CD4-positive, CD25-positive, alpha-beta regulatory T cell (primary cell): ENCODE measurements at regions not wholly inside any gene's neighbourhood (a gene's known extent, or its start where the extent isn't known, plus 50 kb on each side); places are given as distances from the start of the nearest gene placed in this dataset.

Experiments
- ATAC-seq, 2 donors: fragments of 150-1000 bp; cut with Tn5 transposase; one replicate each; pipeline ENCODE4 v1.10.0; 2021; ENCODE audit warnings: low read depth in 2 of 2, moderate number of reproducible peaks in 2 of 2, moderate library complexity in 1 of 2
- DNase-seq, 3 donors: peaks; one replicate each; pipeline versions ENCODE4 v3.0.0 to v3.0.0-alpha.2; 2012 to 2022; ENCODE audit warnings: mixed read lengths in 1 of 3
- H3K27ac ChIP-seq: one replicate; pipeline ENCODE4 v1.7.0; 2013; ENCODE audit warnings: mild to moderate bottlenecking, low read length; ENCODE audit not compliant: insufficient read depth, poor library complexity, severe bottlenecking
- H3K27me3 ChIP-seq: one replicate; pipeline ENCODE4 v1.7.0; 2013; ENCODE audit warnings: low read length; ENCODE audit not compliant: control insufficient read depth, insufficient read depth
- H3K36me3 ChIP-seq: one replicate; pipeline ENCODE4 v1.7.0; 2013; ENCODE audit warnings: mild to moderate bottlenecking, low read length, moderate library complexity; ENCODE audit not compliant: control insufficient read depth, insufficient read depth
- H3K4me1 ChIP-seq: 2 replicates; pipeline ENCODE4 v1.7.0; 2013; ENCODE audit warnings: mild to moderate bottlenecking, low read length; ENCODE audit not compliant: insufficient read depth, control insufficient read depth, poor library complexity, severe bottlenecking
- H3K4me3 ChIP-seq: one replicate; pipeline ENCODE4 v1.7.0; 2013; ENCODE audit warnings: low read depth, mild to moderate bottlenecking, low read length, moderate library complexity
- H3K9me3 ChIP-seq, 2 experiments: 1 replicate in 1 of 2; 2 replicates in 1 of 2; pipeline ENCODE4 v1.7.0; 2013; ENCODE audit warnings: low read length in 2 of 2, mild to moderate bottlenecking in 1 of 2, moderate library complexity in 1 of 2; ENCODE audit not compliant: control insufficient read depth in 2 of 2
- H3K27ac Mint-ChIP-seq, 3 donors: one replicate each; pipeline ENCODE4 v1.8.0; 2020 to 2022; ENCODE audit warnings: mild to moderate bottlenecking in 3 of 3, mixed read lengths in 3 of 3, moderate library complexity in 2 of 3
- H3K27me3 Mint-ChIP-seq: one replicate; pipeline ENCODE4 v1.8.0; 2022; ENCODE audit warnings: mild to moderate bottlenecking, mixed read lengths
- H3K36me3 Mint-ChIP-seq: one replicate; pipeline ENCODE4 v1.8.0; 2020; ENCODE audit warnings: mixed read lengths
- H3K4me1 Mint-ChIP-seq, 4 donors: one replicate each; pipeline ENCODE4 v1.8.0; 2020 to 2022; ENCODE audit warnings: mixed read lengths in 4 of 4, mild to moderate bottlenecking in 1 of 4
- H3K4me3 Mint-ChIP-seq, 4 donors: one replicate each; pipeline ENCODE4 v1.8.0; 2020 to 2022; ENCODE audit warnings: mild to moderate bottlenecking in 4 of 4, mixed read lengths in 4 of 4, moderate library complexity in 3 of 4
- H3K9me3 Mint-ChIP-seq, 7 donors: one replicate each; pipeline ENCODE4 v1.8.0; 2020 to 2022; ENCODE audit warnings: mixed read lengths in 7 of 7, mild to moderate bottlenecking in 3 of 7, moderate library complexity in 2 of 7

GRCh38 chr2:100757621-100758394, 62.1 kb upstream of the NPAS2 start:
- Mint-ChIP-seq H3K4me3 (no peak overlapping the region), H3K4me1 (no peaks in the 10 kb centered on the region), H3K27ac (no peak overlapping the region), H3K27me3 (no peaks in the 10 kb centered on the region), H3K36me3 (no peaks in the 10 kb centered on the region), H3K9me3 (no peaks in the 10 kb centered on the region)
- H3K4me1 ChIP-seq, result no peaks in the 10 kb centered on the region
- no peaks in the 10 kb centered on the region for H3K36me3 ChIP-seq
- no peak overlapping the region for H3K27ac ChIP-seq
- H3K9me3 ChIP-seq, result no peaks in the 10 kb centered on the region
- no peak overlapping the region for H3K4me3 ChIP-seq
- H3K27me3 ChIP-seq, result no peaks in the 10 kb centered on the region
- DNase-seq (no peak), ATAC-seq (no peak)

DNA sequence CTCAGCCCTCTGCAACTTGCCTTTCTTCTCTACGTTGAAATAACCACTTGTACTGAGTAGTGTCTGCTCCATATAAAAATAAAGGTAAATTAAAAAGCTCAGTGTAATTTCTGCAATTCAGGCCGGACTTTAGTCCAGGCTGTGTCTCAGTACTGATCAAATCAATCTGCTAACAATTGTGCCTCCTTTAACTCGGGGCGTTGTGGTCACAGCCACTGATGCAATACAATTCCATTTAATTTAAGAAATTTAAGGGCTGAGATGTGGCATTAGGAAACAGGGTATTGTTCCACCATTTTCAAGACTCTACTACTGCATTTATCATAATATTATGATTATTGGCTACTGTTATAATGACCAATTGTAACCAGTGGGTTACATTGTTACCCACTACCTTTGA, 60.0 kb upstream of the NPAS2 start:
- H3K36me3 ChIP-seq, result no peaks in the 10 kb centered on the region
- H3K4me3 Mint-ChIP-seq, result no peak overlapping the region
- no peak for ATAC-seq
- peaks cover 0 to 1% (median 0%) of the 10 kb centered on the region in 7 donors for H3K9me3 Mint-ChIP-seq
- no peaks in the 10 kb centered on the region for H3K27me3 ChIP-seq
- no peak overlapping the region for H3K27ac ChIP-seq
- no peak overlapping the region for H3K4me3 ChIP-seq
- no peaks in the 10 kb centered on the region for H3K4me1 Mint-ChIP-seq
- H3K9me3 ChIP-seq, result no peaks in the 10 kb centered on the region
- H3K36me3 Mint-ChIP-seq, result no peaks in the 10 kb centered on the region
- H3K4me1 ChIP-seq, result no peaks in the 10 kb centered on the region
- H3K27ac Mint-ChIP-seq, result no peak overlapping the region
- no peak for DNase-seq
- peaks cover 6% of the 10 kb centered on the region for H3K27me3 Mint-ChIP-seq

DNA sequence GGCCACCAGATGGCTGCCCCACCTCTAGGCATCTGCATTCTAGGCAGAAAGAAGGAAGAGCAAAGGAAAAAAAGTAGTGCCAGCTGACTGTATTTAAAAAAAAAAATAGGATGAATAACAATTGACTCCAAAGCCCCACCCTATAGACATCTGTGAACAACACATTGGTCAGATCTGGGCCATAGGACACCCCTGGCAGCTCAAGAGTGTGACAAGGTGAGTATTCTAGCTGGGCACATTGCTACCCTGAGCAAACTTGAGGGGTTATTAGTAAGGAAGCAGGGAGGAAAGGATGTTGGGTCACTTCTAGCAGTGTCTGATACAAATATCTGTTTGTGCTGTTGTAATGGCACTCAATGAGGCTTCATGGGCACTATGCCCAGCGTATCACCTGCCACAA, 58.6 kb upstream of the NPAS2 start:
- no peaks in the 10 kb centered on the region for H3K27me3 ChIP-seq
- ATAC-seq (no peak), DNase-seq (no peak)
- H3K36me3 Mint-ChIP-seq, result no peaks in the 10 kb centered on the region
- H3K4me1 ChIP-seq, result no peaks in the 10 kb centered on the region
- H3K4me1 Mint-ChIP-seq, result peaks cover 0 to 2% (median 0%) of the 10 kb centered on the region in 4 donors
- no peaks in the 10 kb centered on the region for H3K36me3 ChIP-seq
- H3K27ac Mint-ChIP-seq, result no peak overlapping the region
- H3K9me3 ChIP-seq, result no peaks in the 10 kb centered on the region
- H3K4me3 ChIP-seq, result no peak overlapping the region
- peaks cover 11% of the 10 kb centered on the region for H3K27me3 Mint-ChIP-seq
- no peak overlapping the region for H3K4me3 Mint-ChIP-seq
- peaks cover 0 to 2% (median 0%) of the 10 kb centered on the region in 7 donors for H3K9me3 Mint-ChIP-seq
- H3K27ac ChIP-seq, result no peak overlapping the region

GRCh38 chr2:100764430-100764829, 55.5 kb upstream of the NPAS2 start:
- H3K27ac ChIP-seq, result no peak overlapping the region
- Mint-ChIP-seq H3K27me3 (peaks cover 19% of the 10 kb centered on the region), H3K4me3 (no peak overlapping the region), H3K4me1 (peaks cover 0 to 2% (median 0%) of the 10 kb centered on the region in 4 donors), H3K27ac (no peak overlapping the region), H3K9me3 (peaks cover 0 to 2% (median 0%) of the 10 kb centered on the region in 7 donors), H3K36me3 (no peaks in the 10 kb centered on the region)
- no peaks in the 10 kb centered on the region for H3K36me3 ChIP-seq
- no peaks in the 10 kb centered on the region for H3K27me3 ChIP-seq
- DNase-seq (no peak), ATAC-seq (no peak)
- no peaks in the 10 kb centered on the region for H3K9me3 ChIP-seq
- H3K4me3 ChIP-seq, result no peak overlapping the region
- H3K4me1 ChIP-seq, result no peaks in the 10 kb centered on the region

GRCh38 chr2:100765481-100765880, 54.5 kb upstream of the NPAS2 start:
- H3K27ac ChIP-seq, result no peak overlapping the region
- Mint-ChIP-seq H3K4me3 (no peak overlapping the region), H3K9me3 (peaks cover 0 to 2% (median 0%) of the 10 kb centered on the region in 7 donors), H3K36me3 (no peaks in the 10 kb centered on the region), H3K27me3 (peaks cover 21% of the 10 kb centered on the region), H3K27ac (no peak overlapping the region), H3K4me1 (peaks cover 0 to 2% (median 0%) of the 10 kb centered on the region in 4 donors)
- no peaks in the 10 kb centered on the region for H3K4me1 ChIP-seq
- no peaks in the 10 kb centered on the region for H3K27me3 ChIP-seq
- H3K9me3 ChIP-seq, result no peaks in the 10 kb centered on the region
- ATAC-seq (no peak), DNase-seq (no peak)
- no peaks in the 10 kb centered on the region for H3K36me3 ChIP-seq
- no peak overlapping the region for H3K4me3 ChIP-seq

DNA sequence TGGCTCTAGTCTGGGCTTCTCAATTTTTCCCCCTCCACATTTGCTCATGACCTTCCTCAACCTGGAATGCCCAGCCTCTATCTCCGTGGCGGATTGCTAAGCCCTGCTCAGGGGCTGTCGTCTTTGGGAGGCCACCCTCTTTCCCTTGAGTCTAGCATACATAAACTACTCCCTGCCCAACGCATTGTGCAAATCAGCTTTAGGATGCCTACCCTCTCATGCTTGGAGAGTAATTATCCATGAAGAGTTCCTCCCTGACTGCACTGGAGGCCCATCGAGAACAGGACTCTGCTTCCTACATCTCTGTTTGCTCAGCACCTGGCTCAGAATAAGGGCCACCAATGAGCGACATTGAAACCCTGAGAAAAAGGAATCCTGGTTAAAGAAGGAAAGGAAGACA, 53.7 kb upstream of the NPAS2 start:
- H3K9me3 Mint-ChIP-seq, result peaks cover 0 to 3% (median 0%) of the 10 kb centered on the region in 7 donors
- DNase-seq (no peak), ATAC-seq (no peak)

GRCh38 chr2:100766806-100767205, 53.1 kb upstream of the NPAS2 start:
- Mint-ChIP-seq H3K4me3 (no peak overlapping the region), H3K27ac (no peak overlapping the region), H3K4me1 (peaks cover 0 to 2% (median 0%) of the 10 kb centered on the region in 4 donors), H3K36me3 (no peaks in the 10 kb centered on the region), H3K27me3 (peaks cover 21% of the 10 kb centered on the region), H3K9me3 (peaks cover 0 to 3% (median 0%) of the 10 kb centered on the region in 7 donors)
- no peaks in the 10 kb centered on the region for H3K27me3 ChIP-seq
- no peak for ATAC-seq
- no peak overlapping the region for H3K4me3 ChIP-seq
- no peaks in the 10 kb centered on the region for H3K4me1 ChIP-seq
- DNase-seq, result no peak
- H3K9me3 ChIP-seq, result no peaks in the 10 kb centered on the region
- H3K27ac ChIP-seq, result no peak overlapping the region
- H3K36me3 ChIP-seq, result no peaks in the 10 kb centered on the region

More for the DNA sequence above, 53.7 kb upstream of the NPAS2 start:
- Histone ChIP-seq H3K27ac (no peak overlapping the region), H3K9me3 (no peaks in the 10 kb centered on the region), H3K4me3 (no peak overlapping the region), H3K4me1 (no peaks in the 10 kb centered on the region), H3K27me3 (no peaks in the 10 kb centered on the region), H3K36me3 (no peaks in the 10 kb centered on the region)
- Mint-ChIP-seq H3K27me3 (peaks cover 21% of the 10 kb centered on the region), H3K27ac (no peak overlapping the region), H3K36me3 (no peaks in the 10 kb centered on the region), H3K4me3 (no peak overlapping the region), H3K4me1 (peaks cover 0 to 2% (median 0%) of the 10 kb centered on the region in 4 donors)

GRCh38 chr2:100767224-100767653, 52.7 kb upstream of the NPAS2 start:
- H3K36me3 ChIP-seq, result no peaks in the 10 kb centered on the region
- H3K27ac ChIP-seq, result no peak overlapping the region
- Mint-ChIP-seq H3K9me3 (peaks cover 0 to 3% (median 0%) of the 10 kb centered on the region in 7 donors), H3K4me1 (peaks cover 0 to 2% (median 0%) of the 10 kb centered on the region in 4 donors), H3K27me3 (peaks cover 21% of the 10 kb centered on the region), H3K4me3 (no peak overlapping the region), H3K27ac (no peak overlapping the region), H3K36me3 (no peaks in the 10 kb centered on the region)
- H3K4me1 ChIP-seq, result no peaks in the 10 kb centered on the region
- H3K27me3 ChIP-seq, result peaks cover 1% of the 10 kb centered on the region
- H3K4me3 ChIP-seq, result no peak overlapping the region
- H3K9me3 ChIP-seq, result no peaks in the 10 kb centered on the region
- ATAC-seq (no peak), DNase-seq (no peak)
